HFFc6 (cell line): ENCODE measurements at regions not wholly inside any gene's neighbourhood (a gene's known extent, or its start where the extent isn't known, plus 50 kb on each side); places are given as distances from the start of the nearest gene placed in this dataset.

Experiments used
- DNase-seq: peaks from one replicate; pipeline ENCODE4 v3.0.0-alpha.2; 2018
- H3K27ac Mint-ChIP-seq: 2 replicates; pipeline ENCODE4 v1.8.0; 2020; ENCODE audit warnings: mild to moderate bottlenecking, mixed read lengths
- H3K27me3 Mint-ChIP-seq: 2 replicates; pipeline ENCODE4 v1.8.0; 2021; ENCODE audit warnings: mild to moderate bottlenecking, moderate library complexity, mixed read lengths; ENCODE audit not compliant: insufficient read depth
- H3K36me3 Mint-ChIP-seq: 2 replicates; pipeline ENCODE4 v1.8.0; 2021; ENCODE audit warnings: low read depth, mixed read lengths
- H3K4me1 Mint-ChIP-seq: 2 replicates; pipeline ENCODE4 v1.8.0; 2020; ENCODE audit warnings: low read depth, mixed read lengths
- H3K4me3 Mint-ChIP-seq: 2 replicates; pipeline ENCODE4 v1.8.0; 2020; ENCODE audit warnings: mild to moderate bottlenecking, moderate library complexity, mixed read lengths
- H3K9me3 Mint-ChIP-seq: 2 replicates; pipeline ENCODE4 v1.8.0; 2020; ENCODE audit warnings: mild to moderate bottlenecking, mixed read lengths
- TF ChIP-seq, protein P1 (sequence below): fragments of 200-600 bp; sonication (generic); IDR thresholded peaks from 2 replicates; pipeline ENCODE4 v1.5.0; 2021; ENCODE audit warnings: antibody characterized with exemption, mild to moderate bottlenecking

DNA sequence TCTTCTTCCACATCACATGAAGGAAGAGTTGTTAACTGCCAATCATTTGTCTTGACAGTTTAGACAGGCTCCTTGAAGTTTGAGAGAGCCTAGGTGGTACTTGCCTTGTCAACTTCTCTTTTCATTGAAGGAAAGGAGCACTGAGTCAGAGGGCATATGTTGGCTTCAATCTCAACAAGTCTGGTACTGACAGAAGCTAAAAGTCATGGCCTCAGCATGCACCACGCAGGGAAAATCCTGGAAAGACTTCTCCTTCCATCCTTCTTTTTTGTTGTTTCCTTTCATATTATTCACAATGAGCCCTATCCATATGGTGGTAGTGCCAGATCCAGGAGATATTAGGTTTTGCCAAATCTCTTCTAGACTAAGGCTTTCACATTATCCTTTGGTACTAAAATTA lies 1272.5 kb downstream of the ROBO1 start:
- Mint-ChIP-seq H3K27me3 (peaks cover 1% of the 10 kb centered on the region; the same call in 1 of the 2 replicates), H3K27ac (no peak overlapping the region), H3K4me1 (no peaks in the 10 kb centered on the region), H3K9me3 (no peaks in the 10 kb centered on the region), H3K4me3 (no peak overlapping the region), H3K36me3 (no peaks in the 10 kb centered on the region)
- DNase-seq: no peak
- TF ChIP-seq, protein P1, sequence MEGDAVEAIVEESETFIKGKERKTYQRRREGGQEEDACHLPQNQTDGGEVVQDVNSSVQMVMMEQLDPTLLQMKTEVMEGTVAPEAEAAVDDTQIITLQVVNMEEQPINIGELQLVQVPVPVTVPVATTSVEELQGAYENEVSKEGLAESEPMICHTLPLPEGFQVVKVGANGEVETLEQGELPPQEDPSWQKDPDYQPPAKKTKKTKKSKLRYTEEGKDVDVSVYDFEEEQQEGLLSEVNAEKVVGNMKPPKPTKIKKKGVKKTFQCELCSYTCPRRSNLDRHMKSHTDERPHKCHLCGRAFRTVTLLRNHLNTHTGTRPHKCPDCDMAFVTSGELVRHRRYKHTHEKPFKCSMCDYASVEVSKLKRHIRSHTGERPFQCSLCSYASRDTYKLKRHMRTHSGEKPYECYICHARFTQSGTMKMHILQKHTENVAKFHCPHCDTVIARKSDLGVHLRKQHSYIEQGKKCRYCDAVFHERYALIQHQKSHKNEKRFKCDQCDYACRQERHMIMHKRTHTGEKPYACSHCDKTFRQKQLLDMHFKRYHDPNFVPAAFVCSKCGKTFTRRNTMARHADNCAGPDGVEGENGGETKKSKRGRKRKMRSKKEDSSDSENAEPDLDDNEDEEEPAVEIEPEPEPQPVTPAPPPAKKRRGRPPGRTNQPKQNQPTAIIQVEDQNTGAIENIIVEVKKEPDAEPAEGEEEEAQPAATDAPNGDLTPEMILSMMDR: no peak

DNA sequence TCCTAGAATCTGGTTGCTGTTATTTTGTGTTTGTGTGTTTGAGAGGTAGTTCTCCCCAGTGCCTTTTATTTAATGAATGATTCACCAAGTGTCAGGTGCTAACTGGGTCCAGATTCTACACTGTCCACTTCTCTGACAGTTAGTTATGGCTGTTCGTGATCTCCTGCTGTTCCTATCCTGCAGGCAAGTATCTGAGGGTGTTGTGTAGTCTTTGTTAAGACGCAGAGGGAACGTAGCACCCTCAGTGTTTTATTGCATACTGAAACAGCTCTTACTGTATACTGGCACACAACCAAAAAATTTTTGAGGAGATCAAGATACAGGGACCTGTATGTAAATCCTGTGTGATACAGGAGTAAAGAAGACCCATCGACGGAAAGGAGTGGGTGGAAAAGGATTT lies 1271.3 kb downstream of the ROBO1 start:
- no peak overlapping the region for H3K27ac Mint-ChIP-seq
- peaks cover 5% of the 10 kb centered on the region for H3K9me3 Mint-ChIP-seq
- TF ChIP-seq, protein P1: no peak
- H3K4me3 Mint-ChIP-seq: no peak overlapping the region
- no peak for DNase-seq
- H3K36me3 Mint-ChIP-seq: no peaks in the 10 kb centered on the region
- H3K27me3 Mint-ChIP-seq: peaks cover 1% of the 10 kb centered on the region; the same call in 1 of the 2 replicates
- H3K4me1 Mint-ChIP-seq: no peaks in the 10 kb centered on the region

DNA sequence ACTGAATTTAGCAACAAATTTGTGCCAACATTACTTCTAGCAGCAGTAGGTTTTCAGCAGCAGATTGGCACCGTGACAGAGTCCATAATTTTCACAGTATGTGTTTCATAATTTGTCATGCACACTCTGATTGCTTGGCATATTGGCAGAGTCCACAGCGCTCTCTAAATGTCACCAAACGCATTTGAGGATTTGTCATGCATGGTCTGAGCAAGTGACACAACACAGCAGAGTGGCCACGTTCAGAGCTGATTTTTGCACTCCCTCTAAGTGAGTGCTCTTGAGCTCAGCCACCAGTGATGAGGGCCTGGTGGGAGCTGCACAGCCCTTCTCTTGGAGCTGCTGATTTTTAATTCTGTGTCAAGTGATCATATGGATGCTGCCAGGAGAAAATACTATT lies 1270.8 kb downstream of the ROBO1 start:
- Mint-ChIP-seq H3K4me3 (no peak overlapping the region), H3K27me3 (peaks cover 1% of the 10 kb centered on the region; the same call in 1 of the 2 replicates), H3K27ac (no peak overlapping the region), H3K36me3 (no peaks in the 10 kb centered on the region), H3K4me1 (no peaks in the 10 kb centered on the region), H3K9me3 (peaks cover 5% of the 10 kb centered on the region)
- TF ChIP-seq, protein P1: no peak
- DNase-seq: no peak

DNA sequence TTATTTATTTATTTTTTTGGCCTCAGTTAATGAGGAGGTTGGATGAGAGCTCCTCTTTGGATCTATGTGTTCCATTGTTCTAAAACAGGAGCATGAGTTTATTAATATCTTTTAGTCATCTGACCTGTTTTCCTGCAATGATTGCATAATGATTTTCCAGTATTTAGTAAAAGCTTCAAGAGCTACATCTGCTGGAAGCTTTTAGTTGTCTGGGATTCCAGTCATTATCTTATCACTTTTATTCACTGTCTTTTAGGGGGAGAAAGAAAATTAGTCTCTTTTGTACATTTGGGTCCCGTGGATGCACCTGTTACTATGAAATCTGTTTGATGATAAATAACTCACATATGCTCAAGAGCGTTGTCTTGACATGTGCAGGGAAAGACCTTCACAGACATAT lies 1270.0 kb downstream of the ROBO1 start:
- Mint-ChIP-seq H3K9me3 (peaks cover 5% of the 10 kb centered on the region), H3K36me3 (no peaks in the 10 kb centered on the region), H3K27ac (no peak overlapping the region), H3K4me1 (no peaks in the 10 kb centered on the region), H3K4me3 (no peak overlapping the region), H3K27me3 (peaks cover 1% of the 10 kb centered on the region; the same call in 1 of the 2 replicates)
- TF ChIP-seq, protein P1: no peak
- DNase-seq: no peak

DNA sequence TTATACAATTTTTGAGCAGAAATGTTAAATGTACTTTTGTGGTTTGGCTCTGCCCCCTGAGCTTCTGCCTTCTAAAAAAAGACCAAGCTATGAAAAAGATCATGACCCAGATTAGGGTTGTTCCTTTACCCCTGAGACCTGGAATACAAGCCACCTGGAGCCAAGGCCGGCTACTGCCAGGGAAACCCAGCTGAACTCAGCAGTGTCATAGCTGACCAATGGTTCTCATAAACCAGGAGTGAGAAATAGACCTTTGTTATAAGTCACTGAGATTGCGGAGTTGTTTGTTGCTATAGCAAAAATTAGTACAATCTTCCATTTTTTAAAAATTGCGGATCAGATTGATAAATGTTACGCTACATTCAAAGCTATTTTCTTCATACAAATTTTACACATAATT lies 1261.7 kb downstream of the ROBO1 start:
- no peak for DNase-seq
- no peaks in the 10 kb centered on the region; the same call in none of the 2 replicates for H3K27me3 Mint-ChIP-seq
- peaks cover 8% of the 10 kb centered on the region for H3K9me3 Mint-ChIP-seq
- no peak overlapping the region for H3K4me3 Mint-ChIP-seq
- no peaks in the 10 kb centered on the region for H3K36me3 Mint-ChIP-seq
- TF ChIP-seq, protein P1: no peak
- H3K4me1 Mint-ChIP-seq: peaks cover 18% of the 10 kb centered on the region
- no peak overlapping the region for H3K27ac Mint-ChIP-seq
